Left renal cortex interstitium (tissue), 4 donors: ENCODE measurements at regions not wholly inside any gene's neighbourhood (a gene's known extent, or its start where the extent isn't known, plus 50 kb on each side); places are given as distances from the start of the nearest gene placed in this dataset.
"Not testable (repeated sequence)": the region's sequence is repeated elsewhere in the genome, so short reads cannot be mapped to it uniquely, and the experiment has no call there.

Experiments
- DNase-seq, 4 donors: peaks; one replicate each; pipeline ENCODE4 v3.0.0-alpha.2; 2013; ENCODE audit warnings: low read depth in 4 of 4, low spot score in 2 of 4, missing footprints in 1 of 4

DNA sequence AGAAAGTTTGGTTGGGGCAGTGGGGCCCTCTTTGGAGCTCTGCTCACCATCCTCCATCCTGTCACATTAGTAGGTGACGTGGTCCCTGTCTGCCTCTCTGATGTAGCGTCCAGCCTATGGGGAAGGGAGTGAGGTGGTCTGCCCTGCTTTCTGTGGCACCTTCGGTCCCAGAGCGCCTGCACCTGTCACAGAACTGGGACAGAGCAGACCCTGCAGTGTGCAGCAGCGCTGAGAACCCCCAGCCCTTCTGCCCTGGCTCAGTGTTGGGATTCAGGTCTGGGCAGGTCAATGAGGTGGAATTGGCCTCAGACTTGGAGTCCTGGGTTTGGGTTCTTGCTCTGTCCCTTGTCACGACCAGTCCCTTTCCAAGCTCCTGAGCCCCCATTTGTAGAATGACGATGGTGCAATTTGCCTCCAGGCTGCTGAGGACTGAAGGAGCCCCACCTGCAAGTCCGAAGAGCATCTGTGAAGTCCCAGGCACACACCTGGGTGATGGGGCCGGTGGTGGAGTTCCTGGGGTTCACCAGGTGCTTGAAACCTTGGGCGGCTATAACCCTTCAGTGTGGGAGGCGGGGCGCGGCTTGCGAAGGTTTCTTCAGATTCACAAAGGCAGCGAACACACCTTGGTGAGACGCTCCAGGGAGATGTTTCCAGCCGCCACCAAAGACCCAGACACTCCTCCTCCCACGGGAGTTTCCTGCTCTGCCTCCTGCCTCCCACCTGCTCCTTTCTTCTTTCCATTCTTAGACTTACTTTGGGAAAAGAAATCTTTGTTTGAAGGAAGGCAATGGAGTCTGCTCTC lies 265.4 kb upstream of the HDAC4 start:
- no peak for DNase-seq

- DNase-seq = no peak
These were observed 263.5 kb upstream of the HDAC4 start for GRCh38 chr2:239664216-239664810.

DNA sequence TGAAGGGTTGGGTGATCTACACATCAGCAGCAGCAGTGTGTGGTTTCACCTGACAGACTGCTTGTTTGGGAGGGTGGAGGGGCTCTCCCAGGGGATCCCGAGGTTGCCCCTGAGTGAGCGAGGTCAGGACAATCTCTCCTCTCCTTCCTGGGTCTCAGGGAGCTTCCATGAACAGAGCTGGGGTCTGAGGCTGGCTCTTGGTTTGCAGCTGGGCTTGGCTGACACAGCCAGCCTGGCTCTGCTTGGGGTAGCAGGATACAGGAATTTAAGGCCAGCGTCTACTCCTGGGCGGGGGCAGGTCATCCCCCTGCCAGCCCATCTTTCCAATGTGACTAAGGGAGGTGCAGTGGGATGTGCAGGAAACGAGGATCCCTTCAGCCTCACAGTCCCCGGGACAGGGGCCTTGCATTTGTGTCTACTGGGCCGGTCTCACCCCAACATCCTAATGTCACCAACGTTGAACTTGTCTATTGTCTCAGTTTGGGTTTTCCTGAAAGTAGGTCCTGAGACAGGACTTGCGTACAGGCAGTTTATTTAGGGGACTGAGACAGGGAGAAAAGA lies 262.6 kb upstream of the HDAC4 start:
- no peak for DNase-seq

DNA sequence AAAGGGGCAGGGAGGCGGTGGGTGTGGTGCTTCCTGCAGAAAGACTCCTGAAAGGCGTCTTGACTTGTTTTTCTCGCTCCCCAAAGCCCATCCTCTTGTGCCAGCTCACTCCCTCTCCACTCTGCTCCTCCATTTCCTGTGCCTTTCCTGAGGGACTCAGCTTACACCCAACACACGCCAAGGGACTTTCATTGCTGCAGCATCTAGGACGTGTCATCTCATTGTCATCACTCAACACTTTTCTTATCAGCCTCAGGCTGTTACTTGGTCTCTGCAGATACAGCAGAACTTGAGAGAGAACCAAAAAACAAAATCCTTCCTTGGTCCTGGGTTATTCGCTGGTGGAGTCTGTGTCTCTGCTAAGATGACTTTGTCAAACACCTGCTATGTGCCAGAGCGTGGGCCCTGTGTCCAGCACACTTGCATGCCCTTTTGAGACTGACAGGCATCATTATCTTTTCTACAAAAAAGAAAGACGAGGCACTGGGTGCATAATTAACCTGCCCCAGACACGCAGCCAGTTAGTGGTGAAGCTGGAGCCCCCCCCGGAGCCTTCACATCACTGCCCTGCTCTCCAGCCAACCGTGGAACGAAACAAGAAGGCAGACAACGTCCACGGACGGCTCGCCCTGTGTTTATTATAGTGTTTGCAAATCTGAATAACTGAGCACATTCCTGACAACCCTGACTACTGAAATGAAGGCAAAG lies 261.7 kb upstream of the HDAC4 start:
- no peak for DNase-seq

DNA sequence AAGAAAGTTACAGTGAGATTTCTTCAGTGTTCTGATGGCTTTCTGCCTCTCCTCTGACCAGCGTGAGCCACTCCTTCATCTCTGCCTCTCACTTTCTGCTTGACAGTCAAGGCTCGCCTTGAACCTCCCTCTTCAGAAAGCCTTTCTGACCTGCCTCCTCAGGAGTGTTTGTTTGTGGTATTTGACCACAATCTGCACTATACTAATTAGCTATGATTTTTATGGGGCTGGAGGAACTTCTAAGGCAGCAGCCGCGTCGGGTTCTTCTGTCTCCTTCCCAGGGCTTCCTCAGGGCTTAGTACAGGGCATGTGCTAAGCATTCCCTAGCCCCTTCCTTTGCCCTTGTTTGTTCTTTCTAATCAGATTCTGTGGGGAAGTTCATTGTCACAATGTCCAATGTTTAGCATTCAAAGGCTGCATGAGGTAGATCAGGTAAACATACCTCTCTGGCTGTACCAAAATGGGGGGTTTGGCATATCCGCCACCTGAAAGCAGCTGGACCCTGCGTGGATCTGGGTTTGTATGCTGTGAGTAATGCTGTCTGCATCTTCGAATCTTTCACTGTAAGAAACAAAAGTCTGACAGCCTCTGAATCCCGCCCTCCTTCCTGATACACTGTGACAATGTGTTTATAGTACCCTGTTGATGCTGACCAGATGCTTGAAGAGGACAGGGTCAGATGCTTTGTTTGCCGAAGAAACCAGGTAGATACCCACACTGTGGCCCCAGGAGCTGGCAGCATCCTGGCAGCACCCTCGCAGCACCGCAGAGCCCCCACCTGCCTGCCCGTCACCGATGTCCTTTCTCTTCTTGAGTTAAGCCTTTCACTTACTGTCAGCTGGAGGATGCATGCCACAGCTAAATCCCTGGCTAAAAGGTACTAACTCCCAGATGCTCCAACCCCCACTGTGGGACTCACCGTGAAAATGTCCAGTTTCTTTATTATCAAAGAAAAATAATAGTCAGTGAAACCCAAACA lies 260.8 kb upstream of the HDAC4 start:
- DNase-seq = no peak

DNA sequence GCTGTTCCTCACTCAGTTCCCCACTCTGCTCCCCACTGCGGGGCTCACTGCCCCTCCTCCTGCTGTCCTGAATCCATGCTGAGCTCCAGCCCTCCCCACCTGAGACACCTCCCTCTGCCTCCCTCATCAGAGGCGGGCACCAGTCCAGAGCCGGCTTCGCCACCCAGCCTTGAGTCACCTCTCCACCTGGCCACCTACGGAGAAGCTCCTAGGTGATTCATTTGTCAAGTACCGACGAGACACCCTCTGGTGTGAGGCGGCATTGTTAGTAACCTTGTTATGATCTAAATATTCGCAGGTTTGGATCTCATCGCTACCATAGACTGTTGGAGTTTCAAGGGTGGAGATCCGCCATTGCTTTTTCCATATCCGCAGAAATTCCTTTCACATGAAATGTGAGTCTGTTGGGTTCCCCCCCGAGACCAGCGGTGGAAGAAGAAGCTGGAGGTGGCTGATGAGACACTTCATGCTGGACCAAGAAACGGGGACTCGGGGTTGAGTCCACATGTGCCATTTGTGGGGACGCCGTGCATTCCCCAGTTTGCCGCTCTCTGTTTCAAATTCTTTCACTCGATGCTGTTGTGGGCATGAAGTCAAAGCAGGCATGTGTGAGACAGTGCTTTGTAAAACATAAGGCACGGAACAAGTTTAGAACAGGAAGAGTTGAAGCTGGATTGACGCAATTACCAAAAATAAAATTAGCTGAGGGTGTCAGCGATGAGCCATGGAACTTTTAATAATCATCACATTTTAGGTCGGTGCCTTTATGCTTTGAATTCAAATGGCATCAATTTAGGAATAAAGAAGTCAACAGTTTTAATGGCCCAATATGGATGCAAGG lies 259.8 kb upstream of the HDAC4 start:
- no peak for DNase-seq

DNA sequence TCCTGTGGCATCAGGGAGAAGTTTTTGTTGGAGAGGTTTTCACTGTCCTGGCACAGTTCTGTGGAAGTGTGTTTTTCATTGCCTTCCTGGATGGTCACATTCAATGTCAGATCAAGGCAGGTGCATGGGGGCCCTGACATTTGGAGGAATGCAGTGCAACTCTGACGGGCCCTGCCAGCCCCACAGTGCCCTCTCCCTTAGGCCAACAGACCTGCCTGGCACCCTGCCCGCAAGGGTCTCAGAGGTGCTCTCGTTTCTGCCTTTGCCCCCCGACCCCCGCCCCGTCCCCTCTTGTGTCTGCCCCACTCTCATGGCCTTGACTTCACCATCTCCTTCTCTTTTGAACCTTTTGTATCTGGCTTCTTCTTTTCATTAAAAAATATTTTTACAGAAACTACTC lies 257.2 kb upstream of the HDAC4 start:
- DNase-seq = no peak

DNA sequence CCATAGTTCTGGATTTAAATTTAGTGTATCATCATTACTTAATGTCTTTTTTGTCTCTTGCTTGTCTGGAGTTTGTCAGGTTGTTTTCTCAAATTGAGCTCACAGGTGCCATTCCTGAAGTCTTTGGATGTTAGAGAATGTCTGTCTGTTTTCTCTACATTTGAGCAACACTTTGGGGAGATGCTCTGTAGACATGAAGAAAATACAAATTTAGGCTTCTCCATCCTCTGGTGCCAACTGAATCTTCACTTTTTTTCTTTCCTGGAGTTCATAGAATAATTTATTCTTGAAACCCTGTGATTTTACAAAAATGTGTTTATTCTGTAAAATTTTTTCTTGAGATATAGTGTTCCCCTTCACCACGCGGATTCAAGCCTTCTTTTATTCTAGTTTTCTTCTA lies 256.4 kb upstream of the HDAC4 start:
- DNase-seq = no peak

- DNase-seq = no peak
These were observed 253.4 kb upstream of the HDAC4 start for GRCh38 chr2:239654266-239654665.

- DNase-seq = no peak
These were observed 251.0 kb upstream of the HDAC4 start for GRCh38 chr2:239651859-239652258.

GRCh38 chr2:239650674-239651073 lies 249.9 kb upstream of the HDAC4 start:
- DNase-seq = no peak

DNA sequence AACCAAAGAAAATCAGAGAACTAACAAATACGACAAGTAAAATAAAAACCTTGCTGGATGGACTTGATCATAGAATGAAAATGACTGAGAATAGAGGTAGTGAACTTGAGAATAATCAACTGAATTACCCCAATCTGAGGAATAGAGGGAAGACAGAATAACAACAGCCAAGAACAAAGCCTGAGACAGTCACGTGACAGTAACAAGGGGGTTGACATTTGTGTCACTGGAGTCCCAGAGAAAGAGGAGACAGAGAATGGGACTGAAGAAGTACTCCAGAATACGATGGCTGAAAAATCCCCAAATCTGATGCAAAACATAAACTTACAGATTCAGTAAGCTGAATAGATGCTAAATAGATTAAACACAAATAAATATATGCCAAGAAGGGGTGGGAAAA lies 248.5 kb upstream of the HDAC4 start:
- DNase-seq = no peak

- DNase-seq = no peak
These were observed 247.8 kb upstream of the HDAC4 start for GRCh38 chr2:239648607-239649006.

GRCh38 chr2:239647052-239647819 lies 246.4 kb upstream of the HDAC4 start:
- DNase-seq = no peak

GRCh38 chr2:239646184-239646583 lies 245.4 kb upstream of the HDAC4 start:
- DNase-seq = no peak

GRCh38 chr2:239644594-239644993 lies 243.8 kb upstream of the HDAC4 start:
- DNase-seq = not testable (repeated sequence)

DNA sequence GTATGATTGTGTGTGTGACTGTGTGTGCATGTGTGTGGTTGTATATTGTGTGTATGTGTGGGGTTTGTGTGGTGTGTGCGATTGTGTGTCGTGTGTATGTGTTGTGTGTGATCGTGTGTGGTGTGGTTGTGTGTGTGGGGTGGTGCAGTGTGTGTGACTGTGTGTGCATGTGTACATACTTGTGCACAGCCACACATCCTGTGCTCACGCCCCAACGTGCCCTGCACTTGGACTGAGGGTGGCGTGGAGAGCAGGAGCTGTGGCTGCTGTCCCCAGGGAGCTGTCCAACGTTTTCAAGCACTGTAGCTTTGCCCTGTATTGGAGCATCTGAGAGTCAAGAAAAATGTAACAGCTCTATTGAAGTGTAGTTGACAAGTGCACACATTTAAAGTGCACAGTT lies 243.2 kb upstream of the HDAC4 start:
- DNase-seq = peak in 1 of 4 donors; percentile 13

- no peak for DNase-seq
These were observed 241.7 kb upstream of the HDAC4 start for GRCh38 chr2:239642406-239643004.
